ENCODE measurements at regions not wholly inside any gene's neighbourhood (a gene's known extent, or its start where the extent isn't known, plus 50 kb on each side); places are given as distances from the start of the nearest gene placed in this dataset.

GRCh38 chr4:98784947-98785706 is 126.7 kb upstream of the TSPAN5 start:
- TF ChIP-seq CTCF (conservative IDR thresholded peaks at IDR 0.05; ENCODE audit: low read depth, low read length), result no peak
- no peak for DNase-seq (ENCODE audit: low read depth)
- H3K4me3 ChIP-seq (ENCODE audit: low read depth, low read length), result no peak overlapping the region

GRCh38 chr4:98781641-98782357 is 123.4 kb upstream of the TSPAN5 start:
- no peak for DNase-seq (ENCODE audit: low read depth)
- no peak overlapping the region for H3K4me3 ChIP-seq (ENCODE audit: low read depth, low read length)
- TF ChIP-seq CTCF (conservative IDR thresholded peaks at IDR 0.05; ENCODE audit: low read depth, low read length), result no peak

- H3K4me3 ChIP-seq (ENCODE audit: low read depth, low read length), result no peak overlapping the region
- no peak for TF ChIP-seq CTCF (conservative IDR thresholded peaks at IDR 0.05; ENCODE audit: low read depth, low read length)
- DNase-seq (ENCODE audit: low read depth), result no peak
These were observed 122.5 kb upstream of the TSPAN5 start for GRCh38 chr4:98780926-98781325.

- TF ChIP-seq CTCF (conservative IDR thresholded peaks at IDR 0.05; ENCODE audit: low read depth, low read length), result no peak
- no peak for DNase-seq (ENCODE audit: low read depth)
- no peak overlapping the region for H3K4me3 ChIP-seq (ENCODE audit: low read depth, low read length)
These were observed 120.7 kb upstream of the TSPAN5 start for GRCh38 chr4:98779088-98779487.

GRCh38 chr4:98778206-98778605 is 119.8 kb upstream of the TSPAN5 start:
- DNase-seq (ENCODE audit: low read depth), result peak; percentile 46
- TF ChIP-seq CTCF (conservative IDR thresholded peaks at IDR 0.05; ENCODE audit: low read depth, low read length), result no peak
- H3K4me3 ChIP-seq (ENCODE audit: low read depth, low read length), result no peak overlapping the region

GRCh38 chr4:98775672-98776071 is 117.3 kb upstream of the TSPAN5 start:
- no peak for TF ChIP-seq CTCF (conservative IDR thresholded peaks at IDR 0.05; ENCODE audit: low read depth, low read length)
- DNase-seq (ENCODE audit: low read depth), result no peak
- H3K4me3 ChIP-seq (ENCODE audit: low read depth, low read length), result no peak overlapping the region
